ENCODE measurements at regions not wholly inside any gene's neighbourhood (a gene's known extent, or its start where the extent isn't known, plus 50 kb on each side); places are given as distances from the start of the nearest gene placed in this dataset.

DNA sequence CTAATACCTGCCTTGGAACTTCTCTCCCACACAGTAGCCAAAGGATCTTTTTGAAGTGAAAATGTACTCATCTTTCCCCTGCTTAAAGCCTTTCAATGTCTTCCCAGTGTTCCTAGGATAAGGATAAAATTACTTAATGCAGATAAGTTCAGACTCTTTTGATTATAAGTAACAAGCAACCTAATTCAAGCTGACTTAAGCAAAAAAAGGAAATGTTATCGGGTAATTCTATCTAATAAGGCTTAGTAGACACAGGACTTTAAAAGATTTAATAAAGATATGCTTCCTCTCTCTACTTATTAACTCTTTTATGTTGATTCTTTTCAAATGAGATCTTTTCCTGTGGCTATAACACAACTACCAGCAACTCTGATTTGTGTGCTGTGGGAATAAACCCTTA lies 284.2 kb downstream of the OXSM start:
- Histone ChIP-seq H3K9ac (no peak overlapping the region), H3K27ac (no peak overlapping the region), H3K36me3 (no peaks in the 10 kb centered on the region), H3K79me2 (ENCODE audit: low read depth) (no peaks in the 10 kb centered on the region), H3K4me2 (no peak overlapping the region), H3K9me3 (ENCODE audit: low read depth) (no peaks in the 10 kb centered on the region), H2AFZ (replicated peaks) (no peak overlapping the region), H3F3A (ENCODE audit: low read depth) (no peaks in the 10 kb centered on the region), H3K4me1 (no peaks in the 10 kb centered on the region), H4K20me1 (ENCODE audit: low read depth) (no peaks in the 10 kb centered on the region), H3K4me3 (no peak overlapping the region), H3K27me3 (no peaks in the 10 kb centered on the region)
- no peak overlapping the region for H3K27ac Mint-ChIP-seq
- H3K4me1 Mint-ChIP-seq, result no peaks in the 10 kb centered on the region
- no peak for DNase-seq (ENCODE audit: low spot score)
- no peaks in the 10 kb centered on the region for H3K27me3 Mint-ChIP-seq (ENCODE audit: insufficient read depth, low read depth)
- no peaks in the 10 kb centered on the region for H3K9me3 Mint-ChIP-seq
- H3K36me3 Mint-ChIP-seq, result no peaks in the 10 kb centered on the region
- TF ChIP-seq EZH2phosphoT487 (IDR thresholded peaks at IDR 0.05), result no peak
- H3K4me3 Mint-ChIP-seq, result no peak overlapping the region

DNA sequence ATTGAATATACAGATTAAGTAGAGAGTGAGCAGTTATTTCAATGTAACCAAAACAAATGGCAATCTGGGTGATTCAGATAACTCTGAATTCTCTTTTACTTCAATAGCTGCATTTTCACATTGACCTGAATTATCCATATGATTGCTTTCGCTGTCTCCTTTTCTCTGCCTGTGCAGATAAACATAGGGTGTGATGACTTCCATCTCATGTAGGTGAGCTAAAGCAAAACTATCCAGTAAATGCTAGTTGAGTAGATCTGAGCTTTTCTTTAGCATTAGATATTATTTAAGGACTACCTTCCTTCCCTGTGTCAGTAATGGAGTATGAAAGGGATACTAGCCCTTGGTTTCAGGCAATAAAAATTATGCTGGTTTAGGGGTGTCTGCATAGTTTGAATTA lies 288.6 kb downstream of the OXSM start:
- H3K9ac ChIP-seq, result no peak overlapping the region
- no peaks in the 10 kb centered on the region for H3K36me3 ChIP-seq
- no peaks in the 10 kb centered on the region for H3K27me3 Mint-ChIP-seq (ENCODE audit: insufficient read depth, low read depth)
- no peaks in the 10 kb centered on the region for H3K9me3 Mint-ChIP-seq
- H4K20me1 ChIP-seq (ENCODE audit: low read depth), result no peaks in the 10 kb centered on the region
- no peak for DNase-seq (ENCODE audit: low spot score)
- H3K4me1 ChIP-seq, result no peaks in the 10 kb centered on the region
- H3K4me2 ChIP-seq, result no peak overlapping the region
- no peaks in the 10 kb centered on the region for H3K36me3 Mint-ChIP-seq
- H3K27ac ChIP-seq, result no peak overlapping the region
- no peak overlapping the region for H2AFZ ChIP-seq (replicated peaks)
- H3K4me3 ChIP-seq, result no peak overlapping the region
- TF ChIP-seq EZH2phosphoT487 (IDR thresholded peaks at IDR 0.05), result no peak
- no peak for TF ChIP-seq EZH2 (IDR thresholded peaks at IDR 0.05)
- TF ChIP-seq, protein P1, sequence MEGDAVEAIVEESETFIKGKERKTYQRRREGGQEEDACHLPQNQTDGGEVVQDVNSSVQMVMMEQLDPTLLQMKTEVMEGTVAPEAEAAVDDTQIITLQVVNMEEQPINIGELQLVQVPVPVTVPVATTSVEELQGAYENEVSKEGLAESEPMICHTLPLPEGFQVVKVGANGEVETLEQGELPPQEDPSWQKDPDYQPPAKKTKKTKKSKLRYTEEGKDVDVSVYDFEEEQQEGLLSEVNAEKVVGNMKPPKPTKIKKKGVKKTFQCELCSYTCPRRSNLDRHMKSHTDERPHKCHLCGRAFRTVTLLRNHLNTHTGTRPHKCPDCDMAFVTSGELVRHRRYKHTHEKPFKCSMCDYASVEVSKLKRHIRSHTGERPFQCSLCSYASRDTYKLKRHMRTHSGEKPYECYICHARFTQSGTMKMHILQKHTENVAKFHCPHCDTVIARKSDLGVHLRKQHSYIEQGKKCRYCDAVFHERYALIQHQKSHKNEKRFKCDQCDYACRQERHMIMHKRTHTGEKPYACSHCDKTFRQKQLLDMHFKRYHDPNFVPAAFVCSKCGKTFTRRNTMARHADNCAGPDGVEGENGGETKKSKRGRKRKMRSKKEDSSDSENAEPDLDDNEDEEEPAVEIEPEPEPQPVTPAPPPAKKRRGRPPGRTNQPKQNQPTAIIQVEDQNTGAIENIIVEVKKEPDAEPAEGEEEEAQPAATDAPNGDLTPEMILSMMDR (IDR thresholded peaks at IDR 0.05), result no peak
- H3K27me3 ChIP-seq, result no peaks in the 10 kb centered on the region
- no peaks in the 10 kb centered on the region for H3F3A ChIP-seq (ENCODE audit: low read depth)
- no peak overlapping the region for H3K4me3 Mint-ChIP-seq
- no peaks in the 10 kb centered on the region for H3K79me2 ChIP-seq (ENCODE audit: low read depth)
- no peaks in the 10 kb centered on the region for H3K4me1 Mint-ChIP-seq
- no peaks in the 10 kb centered on the region for H3K9me3 ChIP-seq (ENCODE audit: low read depth)
- H3K27ac Mint-ChIP-seq, result no peak overlapping the region

- no peaks in the 10 kb centered on the region for H3K27me3 ChIP-seq
- DNase-seq (ENCODE audit: low spot score), result no peak
- H4K20me1 ChIP-seq (ENCODE audit: low read depth), result no peaks in the 10 kb centered on the region
- H3K27ac ChIP-seq, result no peak overlapping the region
- no peak for TF ChIP-seq EZH2 (IDR thresholded peaks at IDR 0.05)
- H3K27ac Mint-ChIP-seq, result no peak overlapping the region
- H3K4me3 ChIP-seq, result no peak overlapping the region
- no peaks in the 10 kb centered on the region for H3K9me3 Mint-ChIP-seq
- no peak overlapping the region for H3K9ac ChIP-seq
- no peaks in the 10 kb centered on the region for H3K4me1 ChIP-seq
- H3F3A ChIP-seq (ENCODE audit: low read depth), result no peaks in the 10 kb centered on the region
- H3K9me3 ChIP-seq (ENCODE audit: low read depth), result no peaks in the 10 kb centered on the region
- H3K4me3 Mint-ChIP-seq, result no peak overlapping the region
- no peaks in the 10 kb centered on the region for H3K36me3 Mint-ChIP-seq
- H3K36me3 ChIP-seq, result no peaks in the 10 kb centered on the region
- H3K4me1 Mint-ChIP-seq, result no peaks in the 10 kb centered on the region
- no peak overlapping the region for H2AFZ ChIP-seq (replicated peaks)
- no peaks in the 10 kb centered on the region for H3K79me2 ChIP-seq (ENCODE audit: low read depth)
- H3K27me3 Mint-ChIP-seq (ENCODE audit: insufficient read depth, low read depth), result no peaks in the 10 kb centered on the region
- no peak overlapping the region for H3K4me2 ChIP-seq
Measured at GRCh38 chr3:26081166-26081565, 291.3 kb downstream of the OXSM start.

DNA sequence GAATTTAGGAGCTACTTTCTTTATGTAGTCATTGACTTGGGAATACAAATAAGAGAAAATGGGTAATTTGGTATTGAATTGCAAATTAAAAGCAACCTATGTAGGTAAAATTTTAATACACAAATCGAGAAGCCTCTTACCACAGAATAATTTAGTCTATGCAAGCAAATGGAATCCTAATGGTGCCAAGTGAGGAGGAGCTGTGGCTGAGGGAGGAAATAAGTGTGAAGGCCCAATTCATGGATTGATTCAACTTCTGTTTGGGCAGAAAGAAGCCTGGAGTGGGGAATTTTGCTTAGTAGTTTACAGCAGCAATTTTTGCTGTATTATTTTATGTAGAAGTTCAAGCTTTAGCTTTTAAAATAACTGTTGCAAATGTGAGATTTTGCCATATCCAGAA lies 291.9 kb downstream of the OXSM start:
- no peaks in the 10 kb centered on the region for H3K27me3 Mint-ChIP-seq (ENCODE audit: insufficient read depth, low read depth)
- H3K36me3 Mint-ChIP-seq, result no peaks in the 10 kb centered on the region
- no peak for DNase-seq (ENCODE audit: low spot score)
- H3K27ac Mint-ChIP-seq, result no peak overlapping the region
- H3K27me3 ChIP-seq, result no peaks in the 10 kb centered on the region
- H3K9ac ChIP-seq, result no peak overlapping the region
- H3K9me3 Mint-ChIP-seq, result peaks cover 4% of the 10 kb centered on the region
- TF ChIP-seq EZH2 (IDR thresholded peaks at IDR 0.05), result no peak
- no peak overlapping the region for H3K27ac ChIP-seq
- no peaks in the 10 kb centered on the region for H3K36me3 ChIP-seq
- H3K9me3 ChIP-seq (ENCODE audit: low read depth), result no peaks in the 10 kb centered on the region
- no peak overlapping the region for H3K4me2 ChIP-seq
- no peak overlapping the region for H2AFZ ChIP-seq (replicated peaks)
- no peak overlapping the region for H3K4me3 ChIP-seq
- H3K79me2 ChIP-seq (ENCODE audit: low read depth), result no peaks in the 10 kb centered on the region
- no peak overlapping the region for H3K4me3 Mint-ChIP-seq
- H3K4me1 ChIP-seq, result no peaks in the 10 kb centered on the region
- H4K20me1 ChIP-seq (ENCODE audit: low read depth), result no peaks in the 10 kb centered on the region
- H3K4me1 Mint-ChIP-seq, result no peaks in the 10 kb centered on the region
- H3F3A ChIP-seq (ENCODE audit: low read depth), result no peaks in the 10 kb centered on the region

GRCh38 chr3:26082911-26083310 lies 293.0 kb downstream of the OXSM start:
- H3K4me1 Mint-ChIP-seq, result no peaks in the 10 kb centered on the region
- H3K36me3 Mint-ChIP-seq, result no peaks in the 10 kb centered on the region
- DNase-seq (ENCODE audit: low spot score), result no peak
- Histone ChIP-seq H3K36me3 (no peaks in the 10 kb centered on the region), H3K27ac (no peak overlapping the region), H4K20me1 (ENCODE audit: low read depth) (no peaks in the 10 kb centered on the region), H3K79me2 (ENCODE audit: low read depth) (no peaks in the 10 kb centered on the region), H3F3A (ENCODE audit: low read depth) (no peaks in the 10 kb centered on the region), H2AFZ (replicated peaks) (no peak overlapping the region), H3K4me2 (no peak overlapping the region), H3K4me3 (no peak overlapping the region), H3K27me3 (no peaks in the 10 kb centered on the region), H3K9ac (no peak overlapping the region), H3K4me1 (no peaks in the 10 kb centered on the region), H3K9me3 (ENCODE audit: low read depth) (no peaks in the 10 kb centered on the region)
- no peak overlapping the region for H3K4me3 Mint-ChIP-seq
- TF ChIP-seq, protein P1 (IDR thresholded peaks at IDR 0.05), result no peak
- TF ChIP-seq EZH2 (IDR thresholded peaks at IDR 0.05) (no peak), EZH2phosphoT487 (IDR thresholded peaks at IDR 0.05) (no peak)
- no peak overlapping the region for H3K27ac Mint-ChIP-seq
- peaks cover 11% of the 10 kb centered on the region for H3K9me3 Mint-ChIP-seq
- no peaks in the 10 kb centered on the region for H3K27me3 Mint-ChIP-seq (ENCODE audit: insufficient read depth, low read depth)
